KMS-11 (cell line): ENCODE measurements at regions not wholly inside any gene's neighbourhood (a gene's known extent, or its start where the extent isn't known, plus 50 kb on each side); places are given as distances from the start of the nearest gene placed in this dataset.

Source experiments
- H2AFZ ChIP-seq: fragments of 200-600 bp; sonication (generic); 2 replicates; pipeline ENCODE4 v1.6.1; 2016; ENCODE audit warnings: antibody characterized with exemption, mixed run types, low read depth
- H3K27ac ChIP-seq: fragments of 200-600 bp; sonication (generic); 2 replicates; pipeline ENCODE4 v1.6.1; 2016; ENCODE audit warnings: mild to moderate bottlenecking, mixed run types
- H3K27me3 ChIP-seq: fragments of 200-600 bp; sonication (generic); 2 replicates; pipeline ENCODE4 v1.6.1; 2017; ENCODE audit warnings: mild to moderate bottlenecking, low read depth, mixed run types, moderate library complexity; ENCODE audit not compliant: insufficient read depth
- H3K36me3 ChIP-seq: fragments of 200-600 bp; sonication (generic); 2 replicates; pipeline ENCODE4 v1.6.1; 2017; ENCODE audit warnings: mild to moderate bottlenecking, mixed run types; ENCODE audit not compliant: insufficient read depth
- H3K4me1 ChIP-seq: fragments of 200-600 bp; sonication (generic); 2 replicates; pipeline ENCODE4 v1.6.1; 2016; ENCODE audit warnings: mild to moderate bottlenecking, low read depth, mixed run types; ENCODE audit not compliant: poor library complexity, severe bottlenecking
- H3K4me2 ChIP-seq: fragments of 200-600 bp; sonication (generic); 2 replicates; pipeline ENCODE4 v1.7.0; 2016; ENCODE audit warnings: mild to moderate bottlenecking, mixed run types
- H3K4me3 ChIP-seq: fragments of 200-600 bp; sonication (generic); IDR thresholded peaks from 2 replicates; pipeline ENCODE4 v1.6.1; 2017; ENCODE audit warnings: low read depth, low read length, mixed read lengths; ENCODE audit not compliant: insufficient read depth
- H3K79me2 ChIP-seq: fragments of 200-600 bp; sonication (generic); 2 replicates; pipeline ENCODE4 v1.6.1; 2016; ENCODE audit warnings: low read depth, mixed run types; ENCODE audit not compliant: insufficient read depth
- H3K9ac ChIP-seq: fragments of 200-600 bp; sonication (generic); 2 replicates; pipeline ENCODE4 v1.6.1; 2016; ENCODE audit warnings: mild to moderate bottlenecking, mixed run types
- H4K20me1 ChIP-seq: fragments of 200-600 bp; sonication (generic); 2 replicates; pipeline ENCODE4 v1.6.1; 2016; ENCODE audit warnings: mild to moderate bottlenecking, mixed run types; ENCODE audit not compliant: insufficient read depth
- TF ChIP-seq, protein P1 (sequence below): fragments of 200-600 bp; sonication (generic); conservative IDR thresholded peaks from 2 replicates; pipeline ENCODE4 v1.6.1; 2017; ENCODE audit warnings: low read depth, mild to moderate bottlenecking, antibody characterized with exemption, low read length, moderate library complexity, mixed read lengths

DNA sequence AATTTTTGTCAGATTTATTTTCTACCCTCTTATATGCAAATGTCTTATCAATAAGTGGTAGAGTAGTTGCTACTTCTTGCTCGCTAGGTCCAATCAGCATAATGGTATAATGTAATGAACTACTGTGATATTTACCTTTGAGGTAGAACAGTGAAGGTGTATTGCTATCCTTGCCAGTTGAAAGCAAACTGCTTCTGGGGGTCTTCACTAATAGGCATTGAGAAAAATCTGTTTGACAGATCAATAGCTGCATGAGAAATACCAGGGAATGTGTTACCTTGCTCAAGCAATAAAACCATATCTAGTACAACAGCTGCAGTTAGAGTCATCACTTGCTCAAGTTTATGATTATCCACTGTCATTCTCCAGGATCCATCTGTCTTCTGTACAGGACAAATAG lies 50.1 kb upstream of the EFEMP1 start:
- Histone ChIP-seq H3K79me2 (no peaks in the 10 kb centered on the region), H4K20me1 (no peaks in the 10 kb centered on the region), H3K4me3 (no peak overlapping the region), H3K4me1 (no peaks in the 10 kb centered on the region), H3K4me2 (no peak overlapping the region), H3K27me3 (no peaks in the 10 kb centered on the region), H2AFZ (no peak overlapping the region), H3K27ac (no peak overlapping the region), H3K36me3 (no peaks in the 10 kb centered on the region), H3K9ac (no peak overlapping the region)
- TF ChIP-seq, protein P1, sequence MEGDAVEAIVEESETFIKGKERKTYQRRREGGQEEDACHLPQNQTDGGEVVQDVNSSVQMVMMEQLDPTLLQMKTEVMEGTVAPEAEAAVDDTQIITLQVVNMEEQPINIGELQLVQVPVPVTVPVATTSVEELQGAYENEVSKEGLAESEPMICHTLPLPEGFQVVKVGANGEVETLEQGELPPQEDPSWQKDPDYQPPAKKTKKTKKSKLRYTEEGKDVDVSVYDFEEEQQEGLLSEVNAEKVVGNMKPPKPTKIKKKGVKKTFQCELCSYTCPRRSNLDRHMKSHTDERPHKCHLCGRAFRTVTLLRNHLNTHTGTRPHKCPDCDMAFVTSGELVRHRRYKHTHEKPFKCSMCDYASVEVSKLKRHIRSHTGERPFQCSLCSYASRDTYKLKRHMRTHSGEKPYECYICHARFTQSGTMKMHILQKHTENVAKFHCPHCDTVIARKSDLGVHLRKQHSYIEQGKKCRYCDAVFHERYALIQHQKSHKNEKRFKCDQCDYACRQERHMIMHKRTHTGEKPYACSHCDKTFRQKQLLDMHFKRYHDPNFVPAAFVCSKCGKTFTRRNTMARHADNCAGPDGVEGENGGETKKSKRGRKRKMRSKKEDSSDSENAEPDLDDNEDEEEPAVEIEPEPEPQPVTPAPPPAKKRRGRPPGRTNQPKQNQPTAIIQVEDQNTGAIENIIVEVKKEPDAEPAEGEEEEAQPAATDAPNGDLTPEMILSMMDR = no peak

DNA sequence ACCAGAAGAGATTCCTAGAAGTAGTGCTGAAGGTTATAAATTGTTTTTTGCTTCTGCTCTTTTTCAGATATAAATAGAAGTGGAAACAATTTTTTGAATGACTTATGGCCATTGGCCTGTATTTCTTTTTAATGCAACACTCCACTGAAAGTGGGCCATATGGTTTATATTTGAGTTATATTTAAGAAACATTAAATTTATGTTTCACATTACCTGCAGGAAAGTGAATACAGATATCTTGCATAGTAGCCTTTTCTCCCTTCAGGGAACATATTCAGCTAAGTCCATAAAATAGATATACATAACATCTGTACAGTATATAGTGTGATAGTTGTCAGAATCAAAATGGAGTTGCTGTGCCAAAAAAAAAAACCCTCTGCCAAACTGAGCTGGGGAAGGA lies 53.1 kb upstream of the EFEMP1 start:
- no peak overlapping the region for H2AFZ ChIP-seq
- H3K9ac ChIP-seq = no peak overlapping the region
- H3K27me3 ChIP-seq = no peaks in the 10 kb centered on the region
- H3K4me3 ChIP-seq = no peak overlapping the region
- no peak overlapping the region for H3K27ac ChIP-seq
- no peaks in the 10 kb centered on the region for H3K4me1 ChIP-seq
- TF ChIP-seq, protein P1 = no peak
- H3K36me3 ChIP-seq = no peaks in the 10 kb centered on the region
- H3K79me2 ChIP-seq = no peaks in the 10 kb centered on the region
- no peaks in the 10 kb centered on the region for H4K20me1 ChIP-seq
- H3K4me2 ChIP-seq = no peak overlapping the region

DNA sequence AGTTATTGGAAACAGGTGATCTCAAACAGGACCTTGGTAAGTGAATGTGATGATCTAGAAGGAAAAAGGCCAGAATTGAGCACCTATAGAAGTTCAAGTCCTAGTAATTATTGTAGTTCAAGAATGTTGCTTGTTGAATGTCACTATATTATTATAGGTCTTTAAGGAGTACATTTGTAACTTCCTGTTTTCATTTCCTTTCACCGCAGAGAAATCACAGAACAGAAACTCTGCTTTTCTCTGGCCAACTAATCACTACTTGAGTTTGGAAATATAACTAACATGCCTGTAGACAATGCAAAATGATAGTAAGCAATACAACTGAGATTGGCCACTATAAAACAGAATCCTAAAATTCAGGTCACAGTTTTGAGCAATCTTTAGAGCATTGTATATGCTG lies 61.8 kb upstream of the EFEMP1 start:
- no peaks in the 10 kb centered on the region for H3K79me2 ChIP-seq
- TF ChIP-seq, protein P1 = no peak
- H3K27ac ChIP-seq = no peak overlapping the region
- no peak overlapping the region for H3K4me3 ChIP-seq
- H2AFZ ChIP-seq = no peak overlapping the region
- H3K4me2 ChIP-seq = no peak overlapping the region
- H4K20me1 ChIP-seq = no peaks in the 10 kb centered on the region
- H3K36me3 ChIP-seq = no peaks in the 10 kb centered on the region
- no peak overlapping the region for H3K9ac ChIP-seq
- H3K27me3 ChIP-seq = no peaks in the 10 kb centered on the region
- H3K4me1 ChIP-seq = no peaks in the 10 kb centered on the region

DNA sequence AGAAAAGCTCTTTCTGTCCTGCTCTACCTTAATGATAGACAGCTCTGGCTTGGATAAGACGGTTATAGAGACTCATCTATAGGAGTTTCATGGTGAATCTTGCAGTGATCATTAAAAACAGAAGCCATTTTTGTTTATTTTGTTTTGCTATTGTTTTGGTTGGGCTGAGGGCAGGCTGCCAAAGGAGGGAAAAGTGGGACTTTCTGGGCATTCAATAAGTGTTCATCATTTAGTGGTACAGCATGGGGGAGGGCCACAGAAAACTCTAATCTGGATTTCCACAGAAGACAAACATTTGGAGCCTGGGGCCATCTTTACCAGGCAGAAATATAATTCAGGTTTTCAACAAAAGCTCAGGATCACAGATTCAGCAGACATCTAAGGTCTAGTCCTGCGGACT lies 62.4 kb upstream of the EFEMP1 start:
- Histone ChIP-seq H3K79me2 (no peaks in the 10 kb centered on the region), H3K4me3 (no peak overlapping the region), H3K9ac (no peak overlapping the region), H3K4me2 (no peak overlapping the region), H3K4me1 (no peaks in the 10 kb centered on the region), H2AFZ (no peak overlapping the region), H4K20me1 (no peaks in the 10 kb centered on the region), H3K27ac (no peak overlapping the region), H3K36me3 (no peaks in the 10 kb centered on the region), H3K27me3 (no peaks in the 10 kb centered on the region)
- TF ChIP-seq, protein P1 = no peak
